GM12878 (cell line): ENCODE measurements at regions not wholly inside any gene's neighbourhood (a gene's known extent, or its start where the extent isn't known, plus 50 kb on each side); places are given as distances from the start of the nearest gene placed in this dataset.
A peak's percentile ranks its signal among the peaks of the same experiment; 100 is the strongest.

Source experiments
- ATF3 ChIP-seq: IDR thresholded peaks from 2 replicates; pipeline ENCODE4 v1.6.1; 2011; ENCODE audit warnings: low read depth, mild to moderate bottlenecking, low read length, moderate library complexity, borderline replicate concordance; ENCODE audit errors: extremely low read depth
- BCL11A ChIP-seq: IDR thresholded peaks from 2 replicates; pipeline ENCODE4 v1.6.1; 2011; ENCODE audit warnings: low read depth, low read length
- BMI1 ChIP-seq: fragments of 450-650 bp; IDR thresholded peaks from 2 replicates; pipeline ENCODE4 v1.6.1; 2016; ENCODE audit warnings: mild to moderate bottlenecking, moderate library complexity, borderline replicate concordance
- CBFB ChIP-seq: IDR thresholded peaks from 2 replicates; pipeline ENCODE4 v1.6.1; 2016; ENCODE audit warnings: antibody characterized with exemption, low read depth
- CBX3 ChIP-seq: fragments of 200-600 bp; sonication (generic); IDR thresholded peaks from 2 replicates; pipeline ENCODE4 v1.6.1; 2016; ENCODE audit warnings: low read depth, borderline replicate concordance
- E2F8 ChIP-seq: fragments of 450-650 bp; IDR thresholded peaks from 2 replicates; pipeline ENCODE4 v1.6.1; 2018; ENCODE audit warnings: mild to moderate bottlenecking, low read depth, moderate library complexity; ENCODE audit not compliant: partially characterized antibody
- IKZF1 ChIP-seq: fragments of 450-650 bp; conservative IDR thresholded peaks from 2 replicates; pipeline ENCODE4 v1.6.1; 2017; ENCODE audit warnings: antibody characterized with exemption, mild to moderate bottlenecking
- NBN ChIP-seq: fragments of 450-650 bp; IDR thresholded peaks from 2 replicates; pipeline ENCODE4 v1.6.1; 2016
- TCF12 ChIP-seq: IDR thresholded peaks from 2 replicates; pipeline ENCODE4 v1.6.1; 2011; ENCODE audit warnings: low read depth, mild to moderate bottlenecking, low read length
- TF ChIP-seq, protein P1 (sequence below): IDR thresholded peaks from 2 replicates; pipeline ENCODE4 v1.6.1; 2012; ENCODE audit warnings: improper control_type of control experiment, low read depth, low read length; ENCODE audit not compliant: insufficient replicate concordance

GRCh38 chr10:120077707-120078492 lies 185.4 kb downstream of the SEC23IP start (continued):
- TF ChIP-seq, protein P1, sequence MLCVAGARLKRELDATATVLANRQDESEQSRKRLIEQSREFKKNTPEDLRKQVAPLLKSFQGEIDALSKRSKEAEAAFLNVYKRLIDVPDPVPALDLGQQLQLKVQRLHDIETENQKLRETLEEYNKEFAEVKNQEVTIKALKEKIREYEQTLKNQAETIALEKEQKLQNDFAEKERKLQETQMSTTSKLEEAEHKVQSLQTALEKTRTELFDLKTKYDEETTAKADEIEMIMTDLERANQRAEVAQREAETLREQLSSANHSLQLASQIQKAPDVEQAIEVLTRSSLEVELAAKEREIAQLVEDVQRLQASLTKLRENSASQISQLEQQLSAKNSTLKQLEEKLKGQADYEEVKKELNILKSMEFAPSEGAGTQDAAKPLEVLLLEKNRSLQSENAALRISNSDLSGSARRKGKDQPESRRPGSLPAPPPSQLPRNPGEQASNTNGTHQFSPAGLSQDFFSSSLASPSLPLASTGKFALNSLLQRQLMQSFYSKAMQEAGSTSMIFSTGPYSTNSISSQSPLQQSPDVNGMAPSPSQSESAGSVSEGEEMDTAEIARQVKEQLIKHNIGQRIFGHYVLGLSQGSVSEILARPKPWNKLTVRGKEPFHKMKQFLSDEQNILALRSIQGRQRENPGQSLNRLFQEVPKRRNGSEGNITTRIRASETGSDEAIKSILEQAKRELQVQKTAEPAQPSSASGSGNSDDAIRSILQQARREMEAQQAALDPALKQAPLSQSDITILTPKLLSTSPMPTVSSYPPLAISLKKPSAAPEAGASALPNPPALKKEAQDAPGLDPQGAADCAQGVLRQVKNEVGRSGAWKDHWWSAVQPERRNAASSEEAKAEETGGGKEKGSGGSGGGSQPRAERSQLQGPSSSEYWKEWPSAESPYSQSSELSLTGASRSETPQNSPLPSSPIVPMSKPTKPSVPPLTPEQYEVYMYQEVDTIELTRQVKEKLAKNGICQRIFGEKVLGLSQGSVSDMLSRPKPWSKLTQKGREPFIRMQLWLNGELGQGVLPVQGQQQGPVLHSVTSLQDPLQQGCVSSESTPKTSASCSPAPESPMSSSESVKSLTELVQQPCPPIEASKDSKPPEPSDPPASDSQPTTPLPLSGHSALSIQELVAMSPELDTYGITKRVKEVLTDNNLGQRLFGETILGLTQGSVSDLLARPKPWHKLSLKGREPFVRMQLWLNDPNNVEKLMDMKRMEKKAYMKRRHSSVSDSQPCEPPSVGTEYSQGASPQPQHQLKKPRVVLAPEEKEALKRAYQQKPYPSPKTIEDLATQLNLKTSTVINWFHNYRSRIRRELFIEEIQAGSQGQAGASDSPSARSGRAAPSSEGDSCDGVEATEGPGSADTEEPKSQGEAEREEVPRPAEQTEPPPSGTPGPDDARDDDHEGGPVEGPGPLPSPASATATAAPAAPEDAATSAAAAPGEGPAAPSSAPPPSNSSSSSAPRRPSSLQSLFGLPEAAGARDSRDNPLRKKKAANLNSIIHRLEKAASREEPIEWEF: no peak
- no peak for TF ChIP-seq ATF3
- no peak for TF ChIP-seq BCL11A
- peak; percentile 55 for TF ChIP-seq IKZF1
- TF ChIP-seq NBN: no peak
- no peak for TF ChIP-seq E2F8
- no peak for TF ChIP-seq BMI1
- no peak for TF ChIP-seq CBFB
- TF ChIP-seq TCF12: 0 out of 2 replicates have a peak, but pooled peaks have one; percentile 12
- TF ChIP-seq CBX3: no peak
